Right atrium auricular region (tissue), 2 donors: ENCODE measurements at regions not wholly inside any gene's neighbourhood (a gene's known extent, or its start where the extent isn't known, plus 50 kb on each side); places are given as distances from the start of the nearest gene placed in this dataset.

ENCODE experiments used
- DNase-seq: peaks from one replicate; pipeline ENCODE4 v3.0.0-alpha.2; 2019; ENCODE audit warnings: low spot score
- H3K27ac ChIP-seq, 2 donors: fragments of 200-600 bp; sonication (generic); 1 replicate in 1 of 2; 2 replicates in 1 of 2; pipeline ENCODE4 v1.5.1; 2016 to 2019
- H3K27me3 ChIP-seq, 2 donors: fragments of 200-600 bp; sonication (generic); one replicate each; pipeline versions ENCODE4 v1.5.1 to v1.6.0; 2017 to 2019
- H3K36me3 ChIP-seq: fragments of 200-600 bp; sonication (generic); one replicate; pipeline ENCODE4 v1.5.1; 2016
- H3K4me1 ChIP-seq, 2 donors: fragments of 200-600 bp; sonication (generic); one replicate each; pipeline versions ENCODE4 v1.5.1 to v1.6.0; 2017 to 2019
- H3K4me3 ChIP-seq, 2 donors: fragments of 200-600 bp; sonication (generic); 1 replicate in 1 of 2; 2 replicates in 1 of 2; pipeline ENCODE4 v1.5.1; 2017 to 2019; ENCODE audit warnings: mild to moderate bottlenecking in 1 of 2, moderate library complexity in 1 of 2
- H3K9me3 ChIP-seq, 2 donors: fragments of 200-600 bp; sonication (generic); one replicate each; pipeline ENCODE4 v1.5.1; 2019
- TF ChIP-seq, protein P1 (sequence below), 2 donors: fragments of 200-600 bp; sonication (generic); IDR thresholded peaks; one replicate each; pipeline ENCODE4 v1.5.1; 2019; ENCODE audit warnings: antibody characterized with exemption in 2 of 2

DNA sequence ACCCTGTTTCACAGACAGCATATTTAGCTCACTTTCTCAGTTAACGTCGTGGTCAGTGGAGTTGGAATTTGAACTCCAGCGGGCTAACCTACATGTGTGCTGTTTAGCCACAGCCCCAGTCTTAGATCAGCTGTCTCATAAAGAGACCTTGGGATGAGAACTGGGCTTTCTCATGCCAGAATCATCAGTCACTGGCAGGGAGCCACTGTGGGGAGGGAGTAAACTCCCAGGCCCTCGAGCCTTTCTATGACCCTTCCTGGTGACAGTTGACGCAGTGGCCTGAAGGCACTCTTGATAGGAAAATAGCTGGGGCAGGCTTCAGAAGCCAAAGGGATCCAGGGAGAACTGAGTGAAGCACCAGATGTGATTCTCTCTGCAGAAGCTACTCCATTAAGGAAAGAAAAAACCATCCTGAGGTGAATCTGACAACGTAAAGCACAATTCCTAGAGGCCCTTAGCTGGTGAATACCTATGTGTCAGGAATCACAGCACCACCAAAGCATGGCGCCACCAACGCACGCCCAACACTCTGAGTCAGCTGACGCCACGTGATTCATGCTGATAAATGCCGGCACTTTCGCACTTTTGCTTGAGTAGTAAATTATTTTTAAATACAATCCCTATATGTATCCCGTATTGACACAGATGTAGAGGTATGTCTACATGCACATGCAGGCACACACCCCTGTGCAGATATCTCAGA, 279.6 kb upstream of the TMEM132C start:
- TF ChIP-seq, protein P1, sequence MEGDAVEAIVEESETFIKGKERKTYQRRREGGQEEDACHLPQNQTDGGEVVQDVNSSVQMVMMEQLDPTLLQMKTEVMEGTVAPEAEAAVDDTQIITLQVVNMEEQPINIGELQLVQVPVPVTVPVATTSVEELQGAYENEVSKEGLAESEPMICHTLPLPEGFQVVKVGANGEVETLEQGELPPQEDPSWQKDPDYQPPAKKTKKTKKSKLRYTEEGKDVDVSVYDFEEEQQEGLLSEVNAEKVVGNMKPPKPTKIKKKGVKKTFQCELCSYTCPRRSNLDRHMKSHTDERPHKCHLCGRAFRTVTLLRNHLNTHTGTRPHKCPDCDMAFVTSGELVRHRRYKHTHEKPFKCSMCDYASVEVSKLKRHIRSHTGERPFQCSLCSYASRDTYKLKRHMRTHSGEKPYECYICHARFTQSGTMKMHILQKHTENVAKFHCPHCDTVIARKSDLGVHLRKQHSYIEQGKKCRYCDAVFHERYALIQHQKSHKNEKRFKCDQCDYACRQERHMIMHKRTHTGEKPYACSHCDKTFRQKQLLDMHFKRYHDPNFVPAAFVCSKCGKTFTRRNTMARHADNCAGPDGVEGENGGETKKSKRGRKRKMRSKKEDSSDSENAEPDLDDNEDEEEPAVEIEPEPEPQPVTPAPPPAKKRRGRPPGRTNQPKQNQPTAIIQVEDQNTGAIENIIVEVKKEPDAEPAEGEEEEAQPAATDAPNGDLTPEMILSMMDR (IDR thresholded peaks at IDR 0.05): no peak
- H3K27me3 ChIP-seq: no peaks in the 10 kb centered on the region
- no peak overlapping the region for H3K4me3 ChIP-seq
- H3K27ac ChIP-seq: no peak overlapping the region
- H3K9me3 ChIP-seq: no peaks in the 10 kb centered on the region
- DNase-seq: no peak
- no peaks in the 10 kb centered on the region for H3K36me3 ChIP-seq
- no peaks in the 10 kb centered on the region for H3K4me1 ChIP-seq

DNA sequence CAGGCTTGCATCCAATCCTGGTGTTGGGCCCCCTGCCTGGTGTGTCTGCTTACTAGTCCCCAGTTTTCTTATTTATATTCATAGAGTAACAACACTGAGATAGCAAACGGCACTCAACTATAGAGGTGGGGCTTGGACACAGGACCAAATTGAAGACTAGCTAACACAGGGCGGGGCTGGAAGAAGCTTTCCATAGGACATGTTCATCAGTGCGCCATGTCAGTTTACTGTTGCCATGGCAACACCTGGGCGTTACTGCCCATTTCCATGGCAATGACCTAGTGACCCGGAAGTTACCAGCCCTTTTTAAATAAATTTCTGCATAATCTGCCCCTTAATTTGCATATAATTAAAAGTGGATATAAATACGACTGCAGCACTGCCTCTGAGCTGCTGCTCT, 275.5 kb upstream of the TMEM132C start:
- TF ChIP-seq, protein P1 (IDR thresholded peaks at IDR 0.05): no peak
- DNase-seq: no peak
- Histone ChIP-seq H3K27me3 (no peaks in the 10 kb centered on the region), H3K36me3 (no peaks in the 10 kb centered on the region), H3K4me3 (no peak overlapping the region), H3K9me3 (no peaks in the 10 kb centered on the region), H3K4me1 (no peaks in the 10 kb centered on the region), H3K27ac (no peak overlapping the region)

DNA sequence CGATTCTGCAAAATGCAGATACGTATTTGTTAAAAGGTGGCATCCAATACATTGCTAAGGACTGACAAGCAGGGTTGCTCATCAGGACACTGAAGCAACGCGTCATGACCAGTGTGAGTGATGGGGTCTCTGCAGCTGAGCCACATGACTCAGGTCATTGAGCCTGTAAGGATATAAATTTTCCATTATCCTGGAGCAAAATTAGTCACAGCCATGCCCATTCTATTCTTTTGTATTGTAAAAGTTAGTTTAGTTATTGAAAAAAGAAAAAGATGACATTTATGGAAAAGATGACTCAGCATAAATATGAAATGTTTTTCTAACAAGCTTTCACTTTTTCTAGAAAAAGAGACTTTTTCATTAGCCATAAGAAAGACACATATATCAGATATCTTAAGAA, 268.0 kb upstream of the TMEM132C start:
- Histone ChIP-seq H3K27me3 (no peaks in the 10 kb centered on the region), H3K4me3 (no peak overlapping the region), H3K4me1 (no peaks in the 10 kb centered on the region), H3K36me3 (no peaks in the 10 kb centered on the region), H3K9me3 (no peaks in the 10 kb centered on the region), H3K27ac (no peak overlapping the region)
- TF ChIP-seq, protein P1 (IDR thresholded peaks at IDR 0.05): no peak
- DNase-seq: no peak

DNA sequence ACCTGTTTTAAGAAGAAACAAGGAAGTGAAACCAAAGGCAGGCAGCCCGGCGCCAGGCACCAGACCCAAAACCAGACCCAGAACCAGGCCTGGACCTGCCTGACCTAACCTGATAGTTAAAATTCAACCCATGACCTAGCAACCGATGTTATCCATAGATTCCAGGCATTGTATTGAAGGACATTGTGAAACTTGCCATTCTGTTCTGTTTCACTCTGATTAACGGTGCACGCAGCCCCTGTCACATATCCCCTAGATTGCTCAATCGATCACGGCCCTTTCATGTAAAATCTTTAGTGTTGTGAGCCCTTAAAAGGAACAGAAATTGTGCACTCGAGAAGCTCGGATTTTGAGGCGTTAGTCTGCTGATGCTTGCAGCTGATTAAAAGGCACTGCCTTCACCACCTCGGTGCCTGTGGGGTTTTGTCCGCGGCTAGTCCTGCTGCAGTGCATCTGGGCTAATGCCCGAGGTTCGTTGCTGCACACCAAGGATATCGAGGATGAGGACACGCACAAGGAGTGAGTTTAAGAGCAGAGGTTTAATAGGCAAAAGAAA, 262.5 kb upstream of the TMEM132C start:
- Histone ChIP-seq H3K36me3 (no peaks in the 10 kb centered on the region), H3K4me1 (no peaks in the 10 kb centered on the region), H3K27me3 (no peaks in the 10 kb centered on the region), H3K9me3 (no peaks in the 10 kb centered on the region), H3K27ac (no peak overlapping the region), H3K4me3 (no peak overlapping the region)
- no peak for DNase-seq
- TF ChIP-seq, protein P1 (IDR thresholded peaks at IDR 0.05): no peak

DNA sequence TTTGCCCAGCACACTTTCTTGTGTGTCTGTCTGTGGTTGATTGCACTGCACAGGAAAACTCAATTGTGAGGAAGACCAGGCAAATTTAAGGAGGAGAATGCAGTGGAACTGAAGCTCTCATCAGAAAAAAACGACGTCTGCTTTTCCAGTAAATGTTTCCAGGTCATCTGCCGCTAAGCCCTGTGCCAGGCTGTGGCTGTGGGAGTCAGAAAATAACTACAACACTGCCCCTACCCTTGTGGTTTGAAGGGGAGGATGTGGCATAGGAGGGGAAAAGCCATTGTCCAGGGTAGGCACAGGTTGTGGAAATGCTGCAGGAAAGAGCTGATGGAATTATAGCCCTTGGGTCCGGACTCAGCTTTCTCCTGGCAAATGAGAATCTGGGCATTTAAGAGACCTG, 259.7 kb upstream of the TMEM132C start:
- no peak overlapping the region for H3K27ac ChIP-seq
- H3K4me1 ChIP-seq: no peaks in the 10 kb centered on the region
- H3K4me3 ChIP-seq: no peak overlapping the region
- no peaks in the 10 kb centered on the region for H3K36me3 ChIP-seq
- no peaks in the 10 kb centered on the region for H3K9me3 ChIP-seq
- no peaks in the 10 kb centered on the region for H3K27me3 ChIP-seq
- TF ChIP-seq, protein P1 (IDR thresholded peaks at IDR 0.05): no peak
- DNase-seq: no peak

DNA sequence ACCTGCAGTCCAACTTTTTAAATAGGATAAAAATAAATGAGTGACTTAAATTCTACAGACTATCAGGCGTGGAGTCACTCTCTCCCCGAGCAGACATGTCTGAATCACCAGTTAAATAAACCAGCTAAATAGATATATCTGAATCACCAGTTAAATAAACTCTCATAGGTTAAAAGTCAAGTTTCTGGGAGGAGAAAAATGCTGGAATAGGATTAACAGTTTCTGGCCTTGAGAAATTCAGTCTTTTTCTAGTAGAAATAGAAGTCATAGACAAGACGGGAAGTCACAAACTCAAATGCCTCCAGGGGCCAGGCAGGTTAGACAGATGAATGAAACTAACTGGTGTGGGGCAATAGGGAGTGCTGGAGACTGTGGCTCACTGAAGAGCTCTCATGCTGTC, 258.6 kb upstream of the TMEM132C start:
- Histone ChIP-seq H3K36me3 (no peaks in the 10 kb centered on the region), H3K4me3 (no peak overlapping the region), H3K27ac (no peak overlapping the region), H3K4me1 (no peaks in the 10 kb centered on the region), H3K9me3 (no peaks in the 10 kb centered on the region), H3K27me3 (no peaks in the 10 kb centered on the region)
- no peak for DNase-seq
- TF ChIP-seq, protein P1 (IDR thresholded peaks at IDR 0.05): no peak
